SK-N-MC (cell line): ENCODE measurements at regions not wholly inside any gene's neighbourhood (a gene's known extent, or its start where the extent isn't known, plus 50 kb on each side); places are given as distances from the start of the nearest gene placed in this dataset.

Source experiments
- EZH2 ChIP-seq: fragments of 200-600 bp; sonication (generic); IDR thresholded peaks from one replicate; pipeline ENCODE4 v1.6.1; 2017; ENCODE audit warnings: antibody characterized with exemption
- FOXP2 ChIP-seq: optimal IDR thresholded peaks from 2 replicates; pipeline ENCODE3; 2011; ENCODE audit warnings: mild to moderate bottlenecking, moderate library complexity; ENCODE audit not compliant: insufficient read depth; ENCODE audit errors: extremely low read length, control extremely low read depth
- POLR2AphosphoS5 ChIP-seq: IDR thresholded peaks from 2 replicates; pipeline ENCODE4 v1.6.1; 2012; ENCODE audit warnings: mild to moderate bottlenecking, low read depth, low read length, borderline replicate concordance

DNA sequence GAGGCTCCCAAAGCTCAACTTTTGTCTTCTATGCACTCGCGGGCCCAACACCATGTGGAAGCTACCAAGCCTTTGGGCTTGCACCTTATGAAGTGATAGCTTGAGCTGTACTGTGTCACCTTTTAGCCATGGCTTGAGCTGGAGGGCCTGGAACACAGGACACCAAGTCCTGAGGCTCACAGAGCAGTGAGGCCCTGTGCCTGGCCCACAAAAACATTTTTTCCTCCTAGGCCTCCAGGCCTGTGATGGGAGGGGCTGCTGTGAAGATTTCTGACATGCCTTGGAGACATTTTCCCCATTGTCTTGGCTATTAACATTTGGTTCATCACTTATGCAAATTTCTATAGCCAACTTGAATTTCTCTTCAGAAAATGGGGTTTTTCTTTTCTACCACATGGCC lies 96.5 kb downstream of the MMUT start:
- TF ChIP-seq EZH2: no peak
- TF ChIP-seq POLR2AphosphoS5: no peak
- no peak for TF ChIP-seq FOXP2
